ENCODE measurements at regions not wholly inside any gene's neighbourhood (a gene's known extent, or its start where the extent isn't known, plus 50 kb on each side); places are given as distances from the start of the nearest gene placed in this dataset.

DNA sequence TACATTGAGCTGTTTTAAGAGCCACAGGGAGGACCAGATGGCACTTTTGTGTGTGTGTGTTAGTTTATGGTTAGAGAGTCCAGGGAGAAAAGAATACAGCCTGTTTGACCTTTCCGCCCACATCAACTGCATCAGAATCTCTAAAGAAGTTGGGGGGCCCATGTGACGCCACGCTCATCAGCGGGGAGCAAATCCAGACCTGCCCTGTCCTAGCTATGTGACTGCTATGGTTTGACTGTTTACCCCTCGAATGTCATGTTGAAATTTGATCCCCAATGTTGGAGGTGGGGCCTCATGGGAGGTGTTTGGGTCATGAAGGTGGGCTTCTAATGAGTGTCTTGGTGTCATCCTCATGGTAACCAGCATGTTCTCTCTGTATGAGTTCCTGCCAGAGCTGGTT lies 128.0 kb downstream of the ADRA2A start:
- no peak for DNase-seq

DNA sequence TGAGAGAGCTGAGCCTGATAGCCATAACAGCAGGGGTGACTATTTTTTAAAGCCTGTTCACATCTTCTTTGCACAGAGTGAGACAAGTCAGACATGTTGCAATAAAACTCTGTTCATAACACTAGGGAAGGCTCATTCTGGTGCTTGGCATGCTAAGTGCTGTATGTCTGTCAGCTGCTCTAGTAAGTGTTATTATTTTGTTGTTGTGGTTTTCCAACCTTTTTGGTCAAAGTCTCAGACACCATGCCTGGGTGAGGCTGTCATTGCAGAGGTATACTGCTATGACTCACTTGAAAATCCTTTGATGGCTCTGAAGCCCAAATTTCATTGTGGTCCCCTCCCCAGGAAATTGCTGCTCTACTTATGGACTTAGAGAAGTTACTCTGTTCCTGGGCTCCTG lies 129.7 kb downstream of the ADRA2A start:
- DNase-seq: no peak

DNA sequence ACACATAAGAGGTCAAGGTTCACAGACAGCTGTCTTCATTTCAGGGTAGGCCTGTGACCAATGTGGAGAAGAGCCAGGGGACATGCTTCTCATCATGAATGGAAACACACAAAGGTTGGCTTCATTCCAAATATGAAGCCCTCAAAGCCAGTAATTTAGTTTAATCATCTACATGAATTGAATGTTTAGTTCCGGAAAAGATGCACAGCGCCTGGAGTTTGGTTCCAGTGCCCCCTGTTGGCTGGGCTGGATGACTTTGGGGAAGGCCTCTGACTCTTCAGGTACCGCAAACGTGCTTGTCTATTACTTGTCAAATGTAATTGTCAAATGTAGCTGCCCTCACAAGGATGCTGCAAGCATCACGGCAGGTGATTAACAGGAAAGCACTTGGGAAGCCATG lies 130.7 kb downstream of the ADRA2A start:
- DNase-seq: no peak

DNA sequence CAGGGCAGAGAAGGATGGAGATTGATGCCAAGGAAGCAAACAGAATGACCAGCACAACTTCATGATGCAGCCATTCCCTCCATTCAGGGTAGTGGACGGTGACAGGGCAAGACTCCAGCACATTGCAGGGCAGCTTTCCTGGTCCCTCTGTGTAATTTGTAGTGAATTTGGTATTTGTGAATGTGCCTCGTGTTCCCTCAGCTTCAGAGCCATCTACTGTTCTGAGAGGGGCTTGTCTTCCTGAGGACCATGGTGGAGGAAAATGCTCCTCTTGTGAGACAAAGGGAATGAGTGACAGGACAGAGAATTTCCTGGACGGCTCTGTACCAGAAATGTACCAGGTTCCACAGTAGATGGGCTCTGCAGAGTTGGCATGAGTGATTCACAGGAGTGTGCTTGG lies 132.1 kb downstream of the ADRA2A start:
- no peak for DNase-seq

- no peak for DNase-seq
These were observed 132.9 kb downstream of the ADRA2A start for GRCh38 chr10:111209692-111210091.

DNA sequence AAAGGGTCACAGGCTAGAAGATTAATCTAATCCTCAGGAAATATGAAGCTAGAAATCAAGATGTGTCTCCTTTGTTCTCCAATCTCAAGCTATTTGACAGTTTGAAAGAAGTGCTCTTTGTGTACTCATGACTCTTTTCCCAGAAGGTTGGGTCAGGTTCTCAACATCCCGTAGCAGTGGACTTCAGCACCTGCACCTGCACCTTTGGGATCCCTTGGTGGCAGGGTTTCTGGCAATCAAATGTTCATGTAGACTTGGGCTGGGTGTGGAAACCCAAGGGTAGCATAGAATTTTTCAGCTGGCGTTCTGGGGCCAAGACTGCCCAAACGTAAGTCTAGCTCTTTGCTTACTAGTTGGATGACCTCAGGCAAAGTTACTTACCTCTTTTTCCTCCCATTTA lies 134.4 kb downstream of the ADRA2A start:
- no peak for DNase-seq

DNA sequence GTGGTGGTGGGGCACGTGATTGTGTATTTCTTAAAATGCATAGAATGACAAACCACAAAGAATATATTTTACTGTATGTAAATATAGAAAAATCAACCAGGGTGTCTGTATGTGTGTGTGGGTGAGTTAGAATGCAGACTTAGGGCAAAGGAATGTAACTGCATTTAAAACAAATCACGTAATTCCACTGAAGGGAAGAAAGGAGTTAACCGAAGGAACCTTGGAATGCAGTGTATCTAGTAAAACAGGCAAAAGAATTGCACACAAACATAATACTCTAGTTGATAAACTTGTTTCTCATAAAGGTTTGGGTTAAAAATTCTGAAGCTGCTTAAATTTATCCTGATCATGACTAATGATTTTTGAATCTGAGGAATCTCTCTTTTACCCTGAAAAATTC lies 134.9 kb downstream of the ADRA2A start:
- no peak for DNase-seq

- DNase-seq: no peak
These were observed 145.1 kb downstream of the ADRA2A start for GRCh38 chr10:111221682-111222480.

DNA sequence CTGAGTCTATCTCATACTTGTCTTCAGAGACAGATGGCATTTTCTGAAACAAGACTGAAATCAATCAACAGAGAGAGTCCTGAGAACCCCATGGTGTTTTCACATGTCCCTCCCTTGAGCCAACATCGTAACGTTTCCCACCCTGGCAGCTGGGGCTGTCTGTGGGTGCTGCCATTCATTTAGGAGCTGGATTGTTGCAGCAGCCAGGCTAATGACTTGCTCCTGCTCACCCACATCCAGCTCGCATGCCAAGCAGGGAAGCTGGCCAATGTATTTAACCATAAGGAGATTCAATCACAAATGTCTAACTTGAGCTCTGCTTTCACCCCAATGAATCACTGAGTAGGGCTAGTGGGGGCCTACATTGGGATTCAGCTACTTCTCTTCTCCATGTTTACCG lies 146.1 kb downstream of the ADRA2A start:
- no peak for DNase-seq

- no peak for DNase-seq
These were observed 154.9 kb downstream of the ADRA2A start for GRCh38 chr10:111231779-111232178.

- no peak for DNase-seq
These were observed 156.6 kb downstream of the ADRA2A start for GRCh38 chr10:111233439-111233838.

DNA sequence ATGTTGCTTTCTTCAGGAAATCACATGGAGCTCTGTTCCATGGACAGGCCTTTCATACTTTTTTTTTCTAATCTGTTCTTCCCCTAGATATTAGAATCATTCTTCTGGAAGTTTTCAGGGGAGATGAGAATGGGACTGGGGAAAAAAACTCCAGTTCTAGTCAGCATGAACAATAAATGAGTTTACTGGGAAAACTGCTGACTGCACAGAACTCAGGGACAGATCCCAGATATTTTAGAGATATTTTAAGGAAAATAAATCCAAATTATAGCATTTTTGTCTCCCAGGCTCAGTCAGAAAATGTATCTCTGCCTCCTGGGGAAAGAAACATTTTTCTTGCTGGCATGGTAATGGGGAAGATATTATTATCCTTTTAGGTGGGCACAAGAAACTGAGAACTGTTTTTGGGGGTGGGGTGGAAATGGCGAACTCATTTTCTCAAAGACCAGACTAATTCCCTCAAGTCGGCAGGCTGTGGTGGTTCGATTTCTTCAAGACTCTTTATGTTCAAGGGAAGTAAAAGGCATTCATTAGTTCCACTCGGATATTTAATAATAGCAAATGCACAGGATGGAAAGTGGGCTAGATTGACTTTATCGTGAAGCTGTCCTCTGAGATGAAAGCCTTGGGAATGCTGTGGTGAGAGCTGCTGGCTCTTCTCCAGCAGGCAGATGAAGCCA lies 157.5 kb downstream of the ADRA2A start:
- no peak for DNase-seq

- DNase-seq: no peak
These were observed 158.1 kb downstream of the ADRA2A start for GRCh38 chr10:111234914-111235302.

DNA sequence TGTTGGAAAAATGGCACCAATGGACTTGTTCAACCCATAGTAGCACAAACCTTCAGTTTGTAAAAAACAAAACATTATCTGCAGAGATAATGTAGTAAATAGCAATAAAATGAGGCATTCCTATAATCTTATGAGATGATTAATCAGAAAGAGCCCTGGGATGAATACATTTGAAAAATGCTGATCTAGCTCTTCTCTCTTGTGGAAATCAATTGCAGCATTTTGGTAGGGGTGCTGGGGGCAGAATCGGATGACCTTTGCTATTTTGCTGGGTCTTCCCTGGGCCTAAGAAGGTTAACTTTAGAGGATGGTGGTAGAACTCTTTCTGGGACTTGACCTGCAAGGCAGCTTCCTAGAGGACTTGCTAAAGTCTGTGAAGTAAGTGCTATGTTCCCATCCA lies 163.5 kb downstream of the ADRA2A start:
- no peak for DNase-seq

GRCh38 chr10:111243126-111243525 lies 166.3 kb downstream of the ADRA2A start:
- DNase-seq: no peak

DNA sequence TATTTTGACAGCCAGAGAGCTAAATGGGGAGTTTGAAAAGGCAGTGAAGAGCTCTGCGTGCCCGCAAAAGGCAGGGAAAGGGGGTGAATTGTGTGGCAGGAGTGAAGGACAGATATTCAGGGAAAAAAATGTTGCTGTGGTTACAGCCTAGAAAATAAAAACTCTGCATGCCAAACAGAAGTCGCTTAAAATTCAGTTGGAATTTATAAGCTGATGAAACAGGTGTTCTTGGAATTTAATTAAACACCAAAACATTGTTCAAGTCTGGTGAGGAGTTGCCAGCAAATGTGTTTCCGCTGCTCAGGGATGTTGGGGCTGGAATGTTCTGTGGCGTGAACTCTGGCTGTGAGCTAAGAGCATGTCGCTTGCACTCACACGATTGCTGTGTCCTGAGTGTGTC lies 169.3 kb downstream of the ADRA2A start:
- DNase-seq: no peak

- no peak for DNase-seq
These were observed 170.1 kb downstream of the ADRA2A start for GRCh38 chr10:111246814-111247452.

- DNase-seq: no peak
These were observed 171.1 kb downstream of the ADRA2A start for GRCh38 chr10:111247781-111248389.

GRCh38 chr10:111249925-111250324 lies 173.1 kb downstream of the ADRA2A start:
- peak; percentile 60 for DNase-seq

DNA sequence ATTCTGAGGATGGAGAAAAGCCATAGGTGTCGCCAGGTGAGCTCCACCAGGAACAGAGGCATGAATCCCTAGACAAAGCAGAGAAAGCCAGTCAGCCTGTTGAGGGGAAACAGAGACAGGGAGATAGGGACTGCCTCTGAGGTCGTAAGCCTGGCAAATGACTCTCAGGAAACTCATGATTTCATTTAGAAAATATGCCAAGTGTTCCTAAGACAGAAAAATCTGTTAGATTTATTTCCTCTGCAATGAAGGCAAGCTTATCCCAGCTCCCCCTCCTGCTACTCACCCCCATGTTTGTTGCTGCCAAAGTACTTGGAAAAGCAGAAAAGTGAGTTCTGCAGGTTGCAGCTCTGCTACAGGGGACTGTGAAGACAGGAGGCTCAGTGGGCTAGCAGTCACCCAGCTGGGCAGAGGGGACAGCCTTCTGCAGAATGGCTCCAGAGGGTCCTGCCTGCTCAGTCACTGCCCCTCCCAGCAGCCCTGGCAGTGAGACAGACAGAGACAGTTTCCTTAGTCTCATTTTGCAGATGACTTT lies 184.3 kb downstream of the ADRA2A start:
- DNase-seq: no peak

- no peak for DNase-seq
These were observed 188.5 kb downstream of the ADRA2A start for GRCh38 chr10:111265341-111265740.

DNA sequence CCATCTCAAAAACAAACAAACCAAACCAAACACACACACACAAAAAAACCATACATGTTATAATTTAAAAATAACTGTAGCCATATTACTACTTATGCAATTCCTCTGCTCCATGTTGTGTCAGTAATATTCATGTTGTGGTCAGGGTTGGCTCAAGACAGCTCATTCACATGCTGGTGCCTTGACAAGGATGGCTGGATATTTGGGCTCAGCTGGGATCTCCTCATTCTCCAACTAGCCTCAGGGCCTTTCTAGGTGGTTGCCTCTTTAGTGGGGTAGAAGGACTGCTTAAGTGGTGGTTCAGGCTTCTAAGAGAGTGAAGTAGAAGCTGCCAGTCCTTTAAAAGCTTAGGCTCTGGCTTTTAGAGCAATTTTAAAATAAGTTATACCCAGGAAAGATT lies 189.3 kb downstream of the ADRA2A start:
- DNase-seq: no peak

DNA sequence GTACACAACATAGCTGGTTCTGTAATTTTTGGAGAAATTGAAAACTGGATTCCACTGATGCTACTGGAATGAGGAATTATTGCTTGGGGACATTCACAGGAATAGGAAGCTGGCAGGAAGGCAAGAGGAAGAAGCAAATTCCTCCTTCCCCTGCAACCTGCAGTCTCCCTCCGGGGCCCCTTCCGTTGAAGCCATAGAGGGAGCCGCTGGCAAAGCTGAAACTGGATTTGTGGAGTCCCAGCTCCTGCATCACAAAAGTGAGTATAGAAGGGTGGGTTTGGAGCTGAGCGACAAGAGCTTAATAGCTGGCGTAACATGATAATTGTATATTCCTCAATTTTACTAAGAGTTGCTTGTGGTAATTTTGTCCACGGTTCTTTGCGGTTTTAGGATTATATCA lies 190.8 kb downstream of the ADRA2A start:
- no peak for DNase-seq

GRCh38 chr10:111273235-111273634 lies 196.4 kb downstream of the ADRA2A start:
- DNase-seq: no peak

All from NCI-H510A (cell line).